Bronchial epithelial cell (primary cell): ENCODE measurements at regions not wholly inside any gene's neighbourhood (a gene's known extent, or its start where the extent isn't known, plus 50 kb on each side); places are given as distances from the start of the nearest gene placed in this dataset.

ENCODE experiments used
- DNase-seq: peaks from one replicate; pipeline ENCODE4 v3.0.0-alpha.2; 2010; ENCODE audit warnings: low read depth
- FAIRE-seq: peaks from 2 replicates; lab custom pipeline; 2011; peaks lifted over from hg19 to GRCh38; lab: Jason Lieb, UNC
- H3K27me3 ChIP-seq: 2 replicates; pipeline ENCODE4 v1.5.1; 2011; ENCODE audit warnings: low read length; ENCODE audit not compliant: control insufficient read depth, insufficient read depth
- H3K36me3 ChIP-seq: 2 replicates; pipeline ENCODE4 v1.5.1; 2011; ENCODE audit warnings: low read length; ENCODE audit not compliant: control insufficient read depth, insufficient read depth
- H3K4me3 ChIP-seq: 2 replicates; pipeline ENCODE4 v1.5.1; 2011; ENCODE audit warnings: mild to moderate bottlenecking, low read depth, low read length, control low read depth
- TF ChIP-seq, protein P1 (sequence below): IDR thresholded peaks from 2 replicates; pipeline ENCODE4 v1.5.1; 2011; ENCODE audit warnings: mild to moderate bottlenecking, moderate library complexity, low read length, control low read depth, inconsistent platforms; ENCODE audit not compliant: insufficient read depth, severe bottlenecking

DNA sequence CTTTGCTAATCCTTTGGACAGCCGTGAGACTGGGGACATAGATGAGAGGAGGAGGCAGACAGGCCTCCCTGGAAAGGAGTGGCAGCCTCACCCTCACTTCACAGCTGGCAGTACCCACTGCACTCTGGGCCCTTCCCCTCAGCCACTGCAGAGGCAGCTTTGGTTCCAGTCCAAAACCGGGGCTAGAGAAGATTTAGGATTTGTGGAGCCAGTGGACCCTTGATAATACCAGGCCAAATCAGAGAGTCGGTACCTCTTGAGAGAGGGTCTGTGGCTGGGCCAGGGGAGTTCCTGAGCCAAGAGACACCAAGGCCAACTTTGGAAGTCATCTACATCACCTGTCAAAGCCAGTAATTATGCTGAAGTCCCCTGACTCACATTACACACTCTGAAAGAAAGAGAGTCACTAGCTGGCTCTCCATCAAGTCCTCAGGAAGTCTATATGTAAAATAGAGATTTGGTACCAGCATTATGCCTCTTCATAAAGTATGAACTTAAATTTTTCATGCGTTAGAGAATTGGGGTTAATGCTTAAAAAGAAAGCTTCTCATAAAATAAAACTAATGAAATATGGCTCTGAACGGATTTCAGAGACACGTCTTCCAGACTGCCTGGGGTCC lies 244.1 kb upstream of the SEMA6D start:
- no peak for FAIRE-seq
- no peak for DNase-seq
- Histone ChIP-seq H3K36me3 (no peaks in the 10 kb centered on the region), H3K4me3 (no peak overlapping the region), H3K27me3 (no peaks in the 10 kb centered on the region)
- TF ChIP-seq, protein P1, sequence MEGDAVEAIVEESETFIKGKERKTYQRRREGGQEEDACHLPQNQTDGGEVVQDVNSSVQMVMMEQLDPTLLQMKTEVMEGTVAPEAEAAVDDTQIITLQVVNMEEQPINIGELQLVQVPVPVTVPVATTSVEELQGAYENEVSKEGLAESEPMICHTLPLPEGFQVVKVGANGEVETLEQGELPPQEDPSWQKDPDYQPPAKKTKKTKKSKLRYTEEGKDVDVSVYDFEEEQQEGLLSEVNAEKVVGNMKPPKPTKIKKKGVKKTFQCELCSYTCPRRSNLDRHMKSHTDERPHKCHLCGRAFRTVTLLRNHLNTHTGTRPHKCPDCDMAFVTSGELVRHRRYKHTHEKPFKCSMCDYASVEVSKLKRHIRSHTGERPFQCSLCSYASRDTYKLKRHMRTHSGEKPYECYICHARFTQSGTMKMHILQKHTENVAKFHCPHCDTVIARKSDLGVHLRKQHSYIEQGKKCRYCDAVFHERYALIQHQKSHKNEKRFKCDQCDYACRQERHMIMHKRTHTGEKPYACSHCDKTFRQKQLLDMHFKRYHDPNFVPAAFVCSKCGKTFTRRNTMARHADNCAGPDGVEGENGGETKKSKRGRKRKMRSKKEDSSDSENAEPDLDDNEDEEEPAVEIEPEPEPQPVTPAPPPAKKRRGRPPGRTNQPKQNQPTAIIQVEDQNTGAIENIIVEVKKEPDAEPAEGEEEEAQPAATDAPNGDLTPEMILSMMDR: no peak

DNA sequence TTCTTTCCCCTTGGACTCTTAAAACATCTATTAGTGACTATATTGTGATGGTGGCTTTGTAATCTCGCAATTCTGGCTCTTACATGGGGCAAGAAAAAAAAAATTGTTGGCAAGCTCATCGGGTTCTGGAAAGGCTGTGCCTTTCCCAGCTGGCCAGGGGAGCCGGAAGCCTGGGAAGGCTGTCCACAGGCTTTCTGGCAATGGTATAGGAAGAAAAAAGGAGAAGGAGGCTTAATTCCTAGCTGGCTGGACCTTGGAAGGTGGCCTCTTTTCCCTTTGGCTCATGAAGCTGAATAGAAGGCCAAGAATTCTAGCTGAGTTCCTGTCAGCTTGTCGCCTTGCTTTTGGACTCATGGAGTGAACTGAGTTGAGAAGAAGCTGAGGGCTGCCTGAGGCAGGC lies 243.5 kb upstream of the SEMA6D start:
- TF ChIP-seq, protein P1: no peak
- no peak for DNase-seq
- Histone ChIP-seq H3K27me3 (no peaks in the 10 kb centered on the region), H3K36me3 (no peaks in the 10 kb centered on the region), H3K4me3 (no peak overlapping the region)
- FAIRE-seq: no peak

DNA sequence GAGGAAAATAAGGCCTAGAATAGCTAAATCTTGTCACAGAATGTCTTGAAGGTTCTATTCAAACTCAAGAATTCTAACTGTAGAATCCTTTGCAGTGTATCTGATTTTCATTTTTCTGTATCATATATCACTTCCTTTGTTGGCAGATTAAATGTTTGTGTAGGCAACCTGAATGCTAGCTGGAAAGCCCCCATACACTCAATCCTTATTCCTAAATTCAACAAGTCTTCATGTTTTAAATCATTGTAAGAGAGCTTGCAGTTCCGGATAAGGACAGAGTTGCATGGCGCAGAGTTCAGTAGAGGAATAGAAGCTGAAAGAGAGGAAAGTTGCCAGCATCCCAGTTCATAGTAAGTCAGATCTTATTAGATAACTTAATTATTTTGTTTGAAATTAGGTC lies 242.0 kb upstream of the SEMA6D start:
- DNase-seq: no peak
- TF ChIP-seq, protein P1: no peak
- Histone ChIP-seq H3K27me3 (no peaks in the 10 kb centered on the region), H3K4me3 (no peak overlapping the region), H3K36me3 (no peaks in the 10 kb centered on the region)
- FAIRE-seq: no peak

DNA sequence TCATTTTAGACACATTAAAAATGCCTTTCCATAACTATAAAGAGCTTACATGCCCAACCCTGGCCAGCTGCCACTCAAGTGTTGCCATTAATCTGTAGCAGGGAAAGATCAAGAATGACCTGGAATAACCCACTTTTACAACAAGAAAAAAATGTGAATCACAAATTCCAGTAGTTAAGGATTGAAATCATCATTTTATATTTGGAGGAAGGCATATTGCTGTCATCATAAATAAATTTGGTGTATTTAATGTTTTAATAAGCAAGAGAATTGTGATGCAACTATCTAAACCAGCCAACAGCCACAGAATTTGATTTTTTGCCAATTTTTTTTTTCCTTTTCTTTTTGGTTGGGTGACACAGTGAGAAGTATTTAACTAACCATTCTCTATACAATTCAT lies 240.0 kb upstream of the SEMA6D start:
- DNase-seq (no peak), FAIRE-seq (no peak)
- Histone ChIP-seq H3K27me3 (no peaks in the 10 kb centered on the region), H3K36me3 (no peaks in the 10 kb centered on the region), H3K4me3 (no peak overlapping the region)
- TF ChIP-seq, protein P1: no peak

DNA sequence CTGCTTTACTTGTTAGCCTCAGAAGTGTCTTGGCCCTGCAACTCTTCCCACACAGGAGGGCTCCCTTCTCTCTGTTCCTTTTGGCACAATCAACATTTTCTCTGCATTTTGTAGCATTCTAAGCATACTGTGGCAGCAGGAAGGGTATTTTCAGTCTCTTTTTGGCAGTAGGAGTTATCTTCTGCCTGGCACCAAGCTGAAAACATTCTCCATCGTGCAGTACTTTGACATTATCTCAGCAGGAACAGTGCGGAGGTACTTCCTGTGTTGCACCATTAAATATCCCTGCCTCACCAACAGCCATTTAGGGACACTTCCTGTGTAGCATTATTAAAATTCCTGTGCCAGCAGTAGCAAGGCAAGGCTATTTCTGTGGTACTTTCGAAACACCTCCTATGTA lies 233.2 kb upstream of the SEMA6D start:
- Histone ChIP-seq H3K27me3 (no peaks in the 10 kb centered on the region), H3K36me3 (no peaks in the 10 kb centered on the region), H3K4me3 (no peak overlapping the region)
- no peak for FAIRE-seq
- DNase-seq: no peak
- TF ChIP-seq, protein P1: no peak

DNA sequence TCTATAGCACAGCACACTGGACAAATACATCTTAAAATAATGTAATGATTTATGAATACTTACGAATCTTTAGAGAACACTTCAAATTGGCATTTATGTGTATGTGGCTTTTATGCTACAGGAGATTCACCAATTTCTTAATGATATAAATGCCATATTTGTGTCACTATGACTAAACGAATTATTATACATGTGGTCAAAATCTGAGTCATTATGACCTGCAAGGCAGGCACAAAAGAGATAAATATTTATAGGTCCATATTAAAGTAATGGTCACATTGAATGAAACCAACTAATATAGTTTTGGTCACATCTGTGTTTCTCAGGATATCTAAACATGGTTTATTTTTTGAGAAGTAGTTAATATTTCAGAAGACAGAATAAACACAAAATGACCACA lies 232.3 kb upstream of the SEMA6D start:
- FAIRE-seq (no peak), DNase-seq (peak; percentile 26)
- TF ChIP-seq, protein P1: no peak
- no peaks in the 10 kb centered on the region for H3K36me3 ChIP-seq
- no peaks in the 10 kb centered on the region for H3K27me3 ChIP-seq
- H3K4me3 ChIP-seq: no peak overlapping the region
